ENCODE measurements at regions not wholly inside any gene's neighbourhood (a gene's known extent, or its start where the extent isn't known, plus 50 kb on each side); places are given as distances from the start of the nearest gene placed in this dataset.

DNA sequence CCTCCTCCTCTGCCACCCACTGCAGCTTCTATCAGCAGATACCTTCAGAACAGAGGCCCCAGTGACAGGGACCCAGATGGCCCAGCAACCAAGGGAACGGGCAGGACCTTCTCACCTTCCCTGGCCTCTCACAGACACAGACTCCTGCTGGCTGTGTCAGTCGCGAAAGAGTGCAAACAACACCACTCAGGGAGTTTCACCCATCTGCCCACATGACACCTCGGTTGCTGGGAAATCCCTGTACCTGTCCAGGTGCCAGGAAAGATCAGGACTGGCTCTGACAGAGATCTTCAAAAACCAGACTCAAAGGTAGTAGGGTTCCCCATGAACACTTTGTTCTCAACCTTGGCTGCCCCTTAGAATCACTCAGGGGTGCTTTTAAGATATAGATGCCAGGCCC lies 83.5 kb upstream of the HIVEP3 start:
- Histone ChIP-seq H3F3A (replicated peaks; ENCODE audit: insufficient read depth) (no peaks in the 10 kb centered on the region), H3K9me2 (no peaks in the 10 kb centered on the region), H3K4me3 (ENCODE audit: low read depth in 2 of 2, low read length in 1 of 2) (no peak overlapping the region), H3K27ac (ENCODE audit: low read depth in 2 of 2, low read length in 1 of 2) (no peak overlapping the region), H3K9ac (no peak overlapping the region), H3K9me3 (no peaks in the 10 kb centered on the region), H3K36me3 (replicated peaks in 1 of 2; ENCODE audit: control insufficient read depth in 1 of 2, insufficient read depth in 2 of 2, low read length in 1 of 2) (no peaks in the 10 kb centered on the region), H2AFZ (ENCODE audit: low read depth) (no peak overlapping the region), H3K4me2 (no peak overlapping the region), H4K20me1 (ENCODE audit: insufficient read depth) (no peaks in the 10 kb centered on the region), H3K79me2 (ENCODE audit: insufficient read depth) (no peaks in the 10 kb centered on the region; the same call in 1 of the 2 replicates), H3K4me1 (ENCODE audit: control insufficient read depth in 1 of 2, insufficient read depth in 2 of 2, low read depth in 1 of 2, low read length in 1 of 2) (peaks cover 0 to 4% of the 10 kb centered on the region in 2 experiments; a peak in 1 of 4 replicates), H3K27me3 (ENCODE audit: insufficient read depth) (no peaks in the 10 kb centered on the region)
- WGBS (ENCODE audit: low lambda C conversion rate), result 95% methylated on average over 4 of the region's 4 CpGs
- ChIA-PET CTCF (no interaction called here), POLR2A (no interaction called here)
- DNase-seq, result no peak
- TF ChIP-seq NFIC (IDR thresholded peaks at IDR 0.05; ENCODE audit: borderline replicate concordance) (no peak), YY1 (IDR thresholded peaks at IDR 0.05; ENCODE audit: low read depth) (no peak), NRF1 (IDR thresholded peaks at IDR 0.05; ENCODE audit: low read depth, low read length) (no peak), RFX5 (IDR thresholded peaks at IDR 0.05; ENCODE audit: low read length) (no peak)
- TF ChIP-seq, protein P1, sequence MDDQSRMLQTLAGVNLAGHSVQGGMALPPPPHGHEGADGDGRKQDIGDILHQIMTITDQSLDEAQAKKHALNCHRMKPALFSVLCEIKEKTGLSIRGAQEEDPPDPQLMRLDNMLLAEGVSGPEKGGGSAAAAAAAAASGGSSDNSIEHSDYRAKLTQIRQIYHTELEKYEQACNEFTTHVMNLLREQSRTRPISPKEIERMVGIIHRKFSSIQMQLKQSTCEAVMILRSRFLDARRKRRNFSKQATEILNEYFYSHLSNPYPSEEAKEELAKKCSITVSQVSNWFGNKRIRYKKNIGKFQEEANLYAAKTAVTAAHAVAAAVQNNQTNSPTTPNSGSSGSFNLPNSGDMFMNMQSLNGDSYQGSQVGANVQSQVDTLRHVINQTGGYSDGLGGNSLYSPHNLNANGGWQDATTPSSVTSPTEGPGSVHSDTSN (IDR thresholded peaks at IDR 0.05), result no peak
- TF ChIP-seq, protein P2, sequence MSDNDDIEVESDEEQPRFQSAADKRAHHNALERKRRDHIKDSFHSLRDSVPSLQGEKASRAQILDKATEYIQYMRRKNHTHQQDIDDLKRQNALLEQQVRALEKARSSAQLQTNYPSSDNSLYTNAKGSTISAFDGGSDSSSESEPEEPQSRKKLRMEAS (IDR thresholded peaks at IDR 0.05; ENCODE audit: low read depth), result no peak

DNA sequence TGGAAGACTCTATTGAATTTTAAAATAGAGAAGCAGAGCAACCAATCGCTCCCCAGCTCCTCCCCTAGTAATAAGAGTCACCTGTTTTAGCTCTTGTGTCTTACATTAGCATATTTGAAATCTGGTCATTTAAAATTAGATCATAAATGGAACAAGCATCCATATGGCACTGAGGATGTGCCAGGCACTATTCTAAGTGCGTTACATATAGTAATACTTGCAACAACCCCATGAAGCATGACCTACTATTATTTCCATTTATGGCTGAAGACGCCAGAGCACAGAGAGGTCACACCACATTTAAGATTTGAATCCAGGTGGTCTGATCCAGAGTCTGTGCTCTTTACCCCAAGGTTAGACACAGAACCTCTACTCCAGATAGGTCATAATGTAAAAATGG lies 82.0 kb upstream of the HIVEP3 start:
- ChIA-PET CTCF (interaction anchor here (0.8 kb wide), 1 partner anchor 16 kb away, joined by 3 read pairs; no protein-coding TSS in a partner anchor), POLR2A (no interaction called here)
- Histone ChIP-seq H3K9ac (no peak overlapping the region), H3K4me1 (ENCODE audit: control insufficient read depth in 1 of 2, insufficient read depth in 2 of 2, low read depth in 1 of 2, low read length in 1 of 2) (peaks cover 0 to 4% of the 10 kb centered on the region in 2 experiments; a peak in 1 of 4 replicates), H3F3A (replicated peaks; ENCODE audit: insufficient read depth) (no peaks in the 10 kb centered on the region), H4K20me1 (ENCODE audit: insufficient read depth) (no peaks in the 10 kb centered on the region), H3K9me3 (no peaks in the 10 kb centered on the region), H3K36me3 (replicated peaks in 1 of 2; ENCODE audit: control insufficient read depth in 1 of 2, insufficient read depth in 2 of 2, low read length in 1 of 2) (no peaks in the 10 kb centered on the region), H3K9me2 (no peaks in the 10 kb centered on the region), H3K27me3 (ENCODE audit: insufficient read depth) (no peaks in the 10 kb centered on the region), H3K4me3 (ENCODE audit: low read depth in 2 of 2, low read length in 1 of 2) (no peak overlapping the region), H3K79me2 (ENCODE audit: insufficient read depth) (no peaks in the 10 kb centered on the region; the same call in 1 of the 2 replicates), H3K27ac (ENCODE audit: low read depth in 2 of 2, low read length in 1 of 2) (no peak overlapping the region), H2AFZ (ENCODE audit: low read depth) (no peak overlapping the region), H3K4me2 (no peak overlapping the region)
- TF ChIP-seq, protein P3, sequence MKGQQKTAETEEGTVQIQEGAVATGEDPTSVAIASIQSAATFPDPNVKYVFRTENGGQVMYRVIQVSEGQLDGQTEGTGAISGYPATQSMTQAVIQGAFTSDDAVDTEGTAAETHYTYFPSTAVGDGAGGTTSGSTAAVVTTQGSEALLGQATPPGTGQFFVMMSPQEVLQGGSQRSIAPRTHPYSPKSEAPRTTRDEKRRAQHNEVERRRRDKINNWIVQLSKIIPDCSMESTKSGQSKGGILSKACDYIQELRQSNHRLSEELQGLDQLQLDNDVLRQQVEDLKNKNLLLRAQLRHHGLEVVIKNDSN (IDR thresholded peaks at IDR 0.05; ENCODE audit: borderline replicate concordance, low read depth), result no peak
- no peak for TF ChIP-seq ELF1 (IDR thresholded peaks at IDR 0.05)
- TF ChIP-seq SMC3 (IDR thresholded peaks at IDR 0.05; ENCODE audit: low read depth, low read length), result no peak
- DNase-seq, result no peak
- 97% methylated on average over 3 of the region's 3 CpGs for WGBS (ENCODE audit: low lambda C conversion rate)

DNA sequence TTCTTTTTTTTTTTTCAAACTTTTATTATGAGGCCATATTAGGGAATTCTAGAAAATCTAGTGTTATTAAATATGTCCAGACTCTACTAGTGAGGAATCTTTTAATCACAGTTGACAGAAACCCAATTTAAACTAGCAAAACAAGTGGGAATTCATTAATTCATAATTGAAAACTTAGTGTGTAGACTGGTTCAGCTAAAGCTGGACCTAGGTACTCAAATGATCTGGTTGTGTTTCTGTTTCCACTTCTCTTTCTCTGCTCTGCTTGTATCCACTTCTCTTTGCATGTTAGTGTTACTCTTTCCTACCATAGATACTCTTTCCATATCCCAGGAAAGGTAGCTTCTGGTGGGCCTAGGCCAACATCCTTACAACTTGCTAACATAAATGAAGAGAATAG lies 81.2 kb upstream of the HIVEP3 start:
- Histone ChIP-seq H3K27me3 (ENCODE audit: insufficient read depth) (no peaks in the 10 kb centered on the region), H3K36me3 (replicated peaks in 1 of 2; ENCODE audit: control insufficient read depth in 1 of 2, insufficient read depth in 2 of 2, low read length in 1 of 2) (no peaks in the 10 kb centered on the region), H3K4me3 (ENCODE audit: low read depth in 2 of 2, low read length in 1 of 2) (no peak overlapping the region), H4K20me1 (ENCODE audit: insufficient read depth) (no peaks in the 10 kb centered on the region), H3K9ac (no peak overlapping the region), H3K4me2 (no peak overlapping the region), H3K4me1 (ENCODE audit: control insufficient read depth in 1 of 2, insufficient read depth in 2 of 2, low read depth in 1 of 2, low read length in 1 of 2) (peaks cover 0 to 4% of the 10 kb centered on the region in 2 experiments; a peak in 1 of 4 replicates), H3K79me2 (ENCODE audit: insufficient read depth) (no peaks in the 10 kb centered on the region; the same call in 1 of the 2 replicates), H3F3A (replicated peaks; ENCODE audit: insufficient read depth) (no peaks in the 10 kb centered on the region), H2AFZ (ENCODE audit: low read depth) (no peak overlapping the region), H3K9me2 (no peaks in the 10 kb centered on the region), H3K9me3 (no peaks in the 10 kb centered on the region), H3K27ac (ENCODE audit: low read depth in 2 of 2, low read length in 1 of 2) (no peak overlapping the region)
- CTCF ChIA-PET, result interaction anchor here (0.8 kb wide), 1 partner anchor 15 kb away, joined by 3 read pairs; no protein-coding TSS in a partner anchor
- TF ChIP-seq EZH2phosphoT487 (IDR thresholded peaks at IDR 0.05; ENCODE audit: borderline replicate concordance, low read depth) (no peak), NRF1 (IDR thresholded peaks at IDR 0.05; ENCODE audit: low read depth, low read length) (no peak), POLR2AphosphoS5 (IDR thresholded peaks at IDR 0.05; ENCODE audit: low read depth, low read length) (no peak), TAF1 (IDR thresholded peaks at IDR 0.05; ENCODE audit: borderline replicate concordance, low read depth, low read length) (no peak), NFIC (IDR thresholded peaks at IDR 0.05; ENCODE audit: borderline replicate concordance) (no peak), SMC3 (IDR thresholded peaks at IDR 0.05; ENCODE audit: low read depth, low read length) (no peak), RFX5 (IDR thresholded peaks at IDR 0.05; ENCODE audit: low read length) (no peak)
- TF ChIP-seq, protein P4, sequence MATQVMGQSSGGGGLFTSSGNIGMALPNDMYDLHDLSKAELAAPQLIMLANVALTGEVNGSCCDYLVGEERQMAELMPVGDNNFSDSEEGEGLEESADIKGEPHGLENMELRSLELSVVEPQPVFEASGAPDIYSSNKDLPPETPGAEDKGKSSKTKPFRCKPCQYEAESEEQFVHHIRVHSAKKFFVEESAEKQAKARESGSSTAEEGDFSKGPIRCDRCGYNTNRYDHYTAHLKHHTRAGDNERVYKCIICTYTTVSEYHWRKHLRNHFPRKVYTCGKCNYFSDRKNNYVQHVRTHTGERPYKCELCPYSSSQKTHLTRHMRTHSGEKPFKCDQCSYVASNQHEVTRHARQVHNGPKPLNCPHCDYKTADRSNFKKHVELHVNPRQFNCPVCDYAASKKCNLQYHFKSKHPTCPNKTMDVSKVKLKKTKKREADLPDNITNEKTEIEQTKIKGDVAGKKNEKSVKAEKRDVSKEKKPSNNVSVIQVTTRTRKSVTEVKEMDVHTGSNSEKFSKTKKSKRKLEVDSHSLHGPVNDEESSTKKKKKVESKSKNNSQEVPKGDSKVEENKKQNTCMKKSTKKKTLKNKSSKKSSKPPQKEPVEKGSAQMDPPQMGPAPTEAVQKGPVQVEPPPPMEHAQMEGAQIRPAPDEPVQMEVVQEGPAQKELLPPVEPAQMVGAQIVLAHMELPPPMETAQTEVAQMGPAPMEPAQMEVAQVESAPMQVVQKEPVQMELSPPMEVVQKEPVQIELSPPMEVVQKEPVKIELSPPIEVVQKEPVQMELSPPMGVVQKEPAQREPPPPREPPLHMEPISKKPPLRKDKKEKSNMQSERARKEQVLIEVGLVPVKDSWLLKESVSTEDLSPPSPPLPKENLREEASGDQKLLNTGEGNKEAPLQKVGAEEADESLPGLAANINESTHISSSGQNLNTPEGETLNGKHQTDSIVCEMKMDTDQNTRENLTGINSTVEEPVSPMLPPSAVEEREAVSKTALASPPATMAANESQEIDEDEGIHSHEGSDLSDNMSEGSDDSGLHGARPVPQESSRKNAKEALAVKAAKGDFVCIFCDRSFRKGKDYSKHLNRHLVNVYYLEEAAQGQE (IDR thresholded peaks at IDR 0.05; ENCODE audit: low read depth, low read length), result no peak
- POLR2A ChIA-PET, result no interaction called here
- no peak for DNase-seq
